HepG2 (cell line): ENCODE measurements at regions not wholly inside any gene's neighbourhood (a gene's known extent, or its start where the extent isn't known, plus 50 kb on each side); places are given as distances from the start of the nearest gene placed in this dataset.

ENCODE experiments used
- ATAC-seq: fragments of 200-7000 bp; cut with Tn5 transposase; 3 replicates; pipeline ENCODE4 v1.9.1; 2020; ENCODE audit warnings: mild to moderate bottlenecking, moderate library complexity
- BruUV-seq: library from RNA; stranded (reverse); fragments of 400-500 nt; replicated peaks from 2 replicates; lab custom pipeline; 2021; lab: Mats Ljungman, UMichigan
- CTCF ChIA-PET: fragments of 300-600 bp; formaldehyde crosslinking; extraction: SDS; loops from one replicate; lab custom pipeline; 2021; ENCODE audit warnings: low total read pairs, inconsistent platforms, low intra/inter-chr PET ratio; lab: Yijun Ruan, JAX
- POLR2A ChIA-PET: fragments of 350-600 bp; sonication (Branson Sonifier 250); formaldehyde crosslinking; loops from one replicate; lab custom pipeline; 2020; ENCODE audit warnings: antibody characterized with exemption, inconsistent platforms; lab: Yijun Ruan, JAX
- DNase-seq: peaks from one replicate; pipeline ENCODE4 v3.0.0-alpha.2; 2015; ENCODE audit warnings: low spot score
- FAIRE-seq: peaks from 3 replicates; lab custom pipeline; 2011; peaks lifted over from hg19 to GRCh38; lab: Jason Lieb, UNC
- H2AFZ ChIP-seq: one replicate; pipeline ENCODE4 v1.6.1; 2011; ENCODE audit warnings: low read length, inconsistent platforms
- H3K27ac ChIP-seq: fragments of 300-600 bp; 3 replicates; pipeline ENCODE4 v1.8.0; 2011; ENCODE audit warnings: mixed run types, mild to moderate bottlenecking, mixed read lengths, low read length, inconsistent platforms; ENCODE audit not compliant: insufficient read depth; ENCODE audit errors: extremely low read length
- H3K27me3 ChIP-seq, 2 experiments: fragments of 200-600 bp in 1 of 2; 2 replicates in 1 of 2; 3 replicates in 1 of 2; pipeline versions ENCODE4 v1.6.0 to v1.8.0; 2011; ENCODE audit warnings: low read length in 2 of 2, mild to moderate bottlenecking in 2 of 2, moderate library complexity in 2 of 2, inconsistent platforms in 1 of 2; ENCODE audit not compliant: insufficient read depth in 2 of 2, control insufficient read depth in 1 of 2
- H3K36me3 ChIP-seq, 2 experiments: fragments of 200-600 bp in 1 of 2; replicated peaks in 1 of 2; 2 replicates in 1 of 2; 3 replicates in 1 of 2; pipeline versions ENCODE4 v1.5.1 to v1.8.0; 2011; ENCODE audit warnings: low read length in 2 of 2, inconsistent platforms in 1 of 2; ENCODE audit not compliant: insufficient read depth in 2 of 2, control insufficient read depth in 1 of 2
- H3K4me1 ChIP-seq: 2 replicates; pipeline ENCODE4 v1.5.1; 2012; ENCODE audit warnings: low read length, inconsistent platforms; ENCODE audit not compliant: insufficient read depth
- H3K4me2 ChIP-seq: 2 replicates; pipeline ENCODE4 v1.6.0; 2011; ENCODE audit warnings: low read depth, low read length, inconsistent platforms
- H3K4me3 ChIP-seq, 3 experiments: fragments of 200-600 bp in 1 of 3; sonication (generic), shearing (Covaris generic) in 1 of 3; replicated peaks in 1 of 3; 2 replicates each; pipeline ENCODE4 v1.5.1; 2011 to 2016; ENCODE audit warnings: low read length in 3 of 3, inconsistent platforms in 2 of 3, low read depth in 2 of 3, mild to moderate bottlenecking in 2 of 3, control low read depth in 1 of 3, mixed read lengths in 1 of 3; ENCODE audit not compliant: insufficient read depth in 1 of 3
- H3K79me2 ChIP-seq: one replicate; pipeline ENCODE4 v1.6.1; 2011; ENCODE audit warnings: low read length, inconsistent platforms; ENCODE audit not compliant: insufficient read depth
- H3K9ac ChIP-seq: 2 replicates; pipeline ENCODE4 v1.6.0; 2011; ENCODE audit warnings: mild to moderate bottlenecking, low read depth, low read length, inconsistent platforms; ENCODE audit not compliant: insufficient read depth
- H3K9me3 ChIP-seq: 2 replicates; pipeline ENCODE4 v1.5.1; 2012; ENCODE audit warnings: mild to moderate bottlenecking, low read length
- H4K20me1 ChIP-seq: 2 replicates; pipeline ENCODE4 v1.6.0; 2011; ENCODE audit warnings: inconsistent platforms, mild to moderate bottlenecking, low read length, moderate library complexity; ENCODE audit not compliant: insufficient read depth
- CAMTA2 ChIP-seq: sonication (generic); formaldehyde crosslinking; IDR thresholded peaks from 2 replicates; pipeline ENCODE4 v1.4.0; 2020; ENCODE audit warnings: mild to moderate bottlenecking, missing genetic modification reagents, borderline replicate concordance
- CCDC6 ChIP-seq: sonication (generic); formaldehyde crosslinking; IDR thresholded peaks from 2 replicates; pipeline ENCODE4 v1.8.1; 2022; ENCODE audit warnings: mild to moderate bottlenecking, missing genetic modification reagents, moderate library complexity
- ESRRA ChIP-seq: sonication (generic); formaldehyde crosslinking; IDR thresholded peaks from 2 replicates; pipeline ENCODE4 v1.5.1; 2020; ENCODE audit warnings: mild to moderate bottlenecking, low read depth, missing genetic modification reagents
- ETV6 ChIP-seq: sonication (generic); formaldehyde crosslinking; conservative IDR thresholded peaks from 2 replicates; pipeline ENCODE4 v1.4.0; 2020; ENCODE audit warnings: missing genetic modification reagents
- GABPB1 ChIP-seq: IDR thresholded peaks from 2 replicates; pipeline ENCODE4 v1.6.1; 2016; ENCODE audit warnings: mild to moderate bottlenecking, missing genetic modification reagents, moderate library complexity, missing compliant biosample characterization
- JUNB ChIP-seq: sonication (generic); formaldehyde crosslinking; IDR thresholded peaks from 2 replicates; pipeline ENCODE4 v1.8.0; 2022; ENCODE audit warnings: missing genetic modification reagents, mild to moderate bottlenecking, borderline replicate concordance
- KLF13 ChIP-seq: sonication (generic); formaldehyde crosslinking; IDR thresholded peaks from 2 replicates; pipeline ENCODE4 v1.4.0; 2020; ENCODE audit warnings: mild to moderate bottlenecking, missing genetic modification reagents
- MAX ChIP-seq: IDR thresholded peaks from 2 replicates; pipeline ENCODE4 v1.6.1; 2012; ENCODE audit warnings: inconsistent platforms
- NBN ChIP-seq: fragments of 450-650 bp; conservative IDR thresholded peaks from 2 replicates; pipeline ENCODE4 v1.6.1; 2017
- SIX1 ChIP-seq: sonication (generic); formaldehyde crosslinking; IDR thresholded peaks from 2 replicates; pipeline ENCODE4 v1.4.0; 2020; ENCODE audit warnings: missing genetic modification reagents, borderline replicate concordance
- ZNF138 ChIP-seq: sonication (generic); formaldehyde crosslinking; IDR thresholded peaks from 2 replicates; pipeline ENCODE4 v1.5.0; 2020; ENCODE audit warnings: mild to moderate bottlenecking, low read depth, missing genetic modification reagents
- ZNF292 ChIP-seq: sonication (generic); formaldehyde crosslinking; IDR thresholded peaks from 2 replicates; pipeline ENCODE4 v1.8.1; 2022; ENCODE audit warnings: mild to moderate bottlenecking, low read depth, missing genetic modification reagents, borderline replicate concordance
- ZNF609 ChIP-seq: sonication (generic); formaldehyde crosslinking; IDR thresholded peaks from 2 replicates; pipeline ENCODE4 v1.4.0; 2020; ENCODE audit warnings: mild to moderate bottlenecking, missing genetic modification reagents, borderline replicate concordance
- ZNF773 ChIP-seq: sonication (generic); formaldehyde crosslinking; IDR thresholded peaks from 2 replicates; pipeline ENCODE4 v1.4.0; 2020; ENCODE audit warnings: missing genetic modification reagents, borderline replicate concordance
- ZNF792 ChIP-seq: IDR thresholded peaks from 2 replicates; pipeline ENCODE4 v1.6.1; 2016
- WGBS: methylation state at CpG from one replicate; pipeline ENCODE4 v1.1.6; 2017; ENCODE audit warnings: low lambda C conversion rate; 5-methylcytosine and 5-hydroxymethylcytosine counted together
- in situ Hi-C: cut with HindIII; loops from 2 replicates; pipeline ENCODE4 v1.10.0; 2017; ENCODE audit warnings: low pct_unique_long_range_greater_than_20kb; ENCODE audit not compliant: extremely low pct_ligation_motif_present
- intact Hi-C: fragments of 100-400 bp; cut with micrococcal nuclease; formaldehyde crosslinking; loops from one replicate; pipeline ENCODE4 v1.10.0; 2022; ENCODE audit not compliant: unreplicated experiment
- TF ChIP-seq, protein P1 (sequence below): sonication (generic); formaldehyde crosslinking; IDR thresholded peaks from 2 replicates; pipeline ENCODE4 v1.5.0; 2020; ENCODE audit warnings: missing genetic modification reagents, mild to moderate bottlenecking, borderline replicate concordance

- no peak for TF ChIP-seq ZNF773 (CRISPR knock-in tag)
- no peak for TF ChIP-seq ETV6 (CRISPR knock-in tag)
- TF ChIP-seq ZNF792 = no peak
- no peak for TF ChIP-seq ESRRA (CRISPR knock-in tag)
- Histone ChIP-seq H3K36me3 (no peaks in the 10 kb centered on the region), H3K9ac (no peak overlapping the region), H3K79me2 (no peaks in the 10 kb centered on the region), H2AFZ (no peak overlapping the region), H3K4me3 (no peak overlapping the region), H3K4me1 (no peaks in the 10 kb centered on the region), H3K9me3 (no peaks in the 10 kb centered on the region), H3K27ac (no peak overlapping the region), H4K20me1 (no peaks in the 10 kb centered on the region), H3K27me3 (no peaks in the 10 kb centered on the region), H3K4me2 (no peak overlapping the region)
- FAIRE-seq = no peak
- BruUV-seq = no TSS peak
- POLR2A ChIA-PET = no interaction called here
- CTCF ChIA-PET = no interaction called here
- in situ Hi-C loops = no loop called here
- intact Hi-C loops = no loop called here
- no peak for ATAC-seq
- no peak for DNase-seq
Measured at GRCh38 chr3:36155515-36155914, 224.8 kb upstream of the STAC start.

GRCh38 chr3:36164400-36164799 lies 215.9 kb upstream of the STAC start:
- no peak for DNase-seq
- Histone ChIP-seq H3K4me2 (no peak overlapping the region), H2AFZ (no peak overlapping the region), H3K9ac (no peak overlapping the region), H3K4me1 (no peaks in the 10 kb centered on the region), H3K9me3 (peaks cover 4% of the 10 kb centered on the region; the same call in 1 of the 2 replicates), H3K27me3 (no peaks in the 10 kb centered on the region), H3K79me2 (no peaks in the 10 kb centered on the region), H3K4me3 (no peak overlapping the region), H4K20me1 (no peaks in the 10 kb centered on the region), H3K27ac (no peak overlapping the region), H3K36me3 (no peaks in the 10 kb centered on the region)
- WGBS = 13% methylated on average over 3 of the region's 3 CpGs
- in situ Hi-C loops = no loop called here
- intact Hi-C loops = no loop called here
- no peak for FAIRE-seq
- CTCF ChIA-PET = no interaction called here
- POLR2A ChIA-PET = no interaction called here
- no peak for ATAC-seq
- BruUV-seq = no TSS peak
- TF ChIP-seq GABPB1 (no peak), NBN (no peak), SIX1 (CRISPR knock-in tag) (no peak), KLF13 (CRISPR knock-in tag) (no peak), MAX (no peak), ZNF609 (CRISPR knock-in tag) (no peak), JUNB (CRISPR knock-in tag) (no peak), ZNF138 (CRISPR knock-in tag) (no peak), CCDC6 (CRISPR knock-in tag) (no peak), CAMTA2 (CRISPR knock-in tag) (no peak), ZNF292 (CRISPR knock-in tag) (no peak)
- TF ChIP-seq, protein P1, sequence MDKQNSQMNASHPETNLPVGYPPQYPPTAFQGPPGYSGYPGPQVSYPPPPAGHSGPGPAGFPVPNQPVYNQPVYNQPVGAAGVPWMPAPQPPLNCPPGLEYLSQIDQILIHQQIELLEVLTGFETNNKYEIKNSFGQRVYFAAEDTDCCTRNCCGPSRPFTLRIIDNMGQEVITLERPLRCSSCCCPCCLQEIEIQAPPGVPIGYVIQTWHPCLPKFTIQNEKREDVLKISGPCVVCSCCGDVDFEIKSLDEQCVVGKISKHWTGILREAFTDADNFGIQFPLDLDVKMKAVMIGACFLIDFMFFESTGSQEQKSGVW = no peak
